ENCODE measurements at regions not wholly inside any gene's neighbourhood (a gene's known extent, or its start where the extent isn't known, plus 50 kb on each side); places are given as distances from the start of the nearest gene placed in this dataset.

- TF ChIP-seq ZNF785 (CRISPR knock-in tag; IDR thresholded peaks at IDR 0.05) = no peak
- TF ChIP-seq MCM2 (IDR thresholded peaks at IDR 0.05; ENCODE audit: low read depth) = no peak
- no peak for TF ChIP-seq POLR2G (IDR thresholded peaks at IDR 0.05; ENCODE audit: low read depth, low read length)
- no peak for TF ChIP-seq ETS1 (conservative IDR thresholded peaks at IDR 0.05; ENCODE audit: control insufficient read depth, low read depth, low read length)
- no peak for TF ChIP-seq PCBP1 (IDR thresholded peaks at IDR 0.05; ENCODE audit: low read depth, low read length, poor library complexity, severe bottlenecking)
- TF ChIP-seq EP300 (IDR thresholded peaks at IDR 0.05; ENCODE audit: low read length) = no peak
- no peak for TF ChIP-seq PCBP2 (IDR thresholded peaks at IDR 0.05; ENCODE audit: low read depth, low read length, poor library complexity, severe bottlenecking)
- no peak for TF ChIP-seq ZFP91 (CRISPR knock-in tag; IDR thresholded peaks at IDR 0.05)
- TF ChIP-seq HIVEP1 (CRISPR knock-in tag; IDR thresholded peaks at IDR 0.05) = no peak
- no peak for TF ChIP-seq MXI1 (IDR thresholded peaks at IDR 0.05; ENCODE audit: low read depth, low read length)
- no peak for TF ChIP-seq CTCF (IDR thresholded peaks at IDR 0.05 in 2 of 3, conservative IDR thresholded peaks at IDR 0.05 in 1 of 3; ENCODE audit: insufficient read depth in 2 of 3, low read depth in 1 of 3, low read length in 3 of 3)
- no peak for TF ChIP-seq KDM4B (IDR thresholded peaks at IDR 0.05; ENCODE audit: borderline replicate concordance in 2 of 2, low read depth in 1 of 2)
- no peak for TF ChIP-seq ZNF12 (CRISPR knock-in tag; IDR thresholded peaks at IDR 0.05)
- TF ChIP-seq CEBPB (tag; IDR thresholded peaks at IDR 0.05) = no peak
Observed at GRCh38 chr13:37187105-37187504, 81.6 kb upstream of the CSNK1A1L start.
